ENCODE measurements at regions not wholly inside any gene's neighbourhood (a gene's known extent, or its start where the extent isn't known, plus 50 kb on each side); places are given as distances from the start of the nearest gene placed in this dataset.
"Not testable (repeated sequence)": the region's sequence is repeated elsewhere in the genome, so short reads cannot be mapped to it uniquely, and the experiment has no call there.

- H3K27ac Mint-ChIP-seq, result no peak overlapping the region
- peaks cover 5% of the 10 kb centered on the region for H3K27me3 Mint-ChIP-seq (ENCODE audit: insufficient read depth)
These were observed 296.4 kb downstream of the RPAP3 start for GRCh38 chr12:47409310-47409987.

GRCh38 chr12:47408171-47408871, 297.5 kb downstream of the RPAP3 start:
- Mint-ChIP-seq H3K9me3 (no peaks in the 10 kb centered on the region), H3K27ac (no peak overlapping the region), H3K36me3 (ENCODE audit: low read depth) (no peaks in the 10 kb centered on the region), H3K27me3 (ENCODE audit: insufficient read depth) (peaks cover 5% of the 10 kb centered on the region), H3K4me3 (no peak overlapping the region), H3K4me1 (ENCODE audit: low read depth) (peaks cover 18% of the 10 kb centered on the region; the same call in 1 of the 2 replicates)
- no peak for TF ChIP-seq CTCF (IDR thresholded peaks at IDR 0.05)
- DNase-seq, result no peak

More at GRCh38 chr12:47409310-47409987, 296.4 kb downstream of the RPAP3 start:
- Mint-ChIP-seq H3K4me3 (no peak overlapping the region), H3K4me1 (ENCODE audit: low read depth) (peaks cover 29% of the 10 kb centered on the region), H3K36me3 (ENCODE audit: low read depth) (no peaks in the 10 kb centered on the region), H3K9me3 (no peaks in the 10 kb centered on the region)
- TF ChIP-seq CTCF (IDR thresholded peaks at IDR 0.05), result no peak
- DNase-seq, result no peak

- H3K4me3 Mint-ChIP-seq, result no peak overlapping the region
- peaks cover 5% of the 10 kb centered on the region for H3K27me3 Mint-ChIP-seq (ENCODE audit: insufficient read depth)
- H3K4me1 Mint-ChIP-seq (ENCODE audit: low read depth), result peaks cover 20% of the 10 kb centered on the region
- no peaks in the 10 kb centered on the region for H3K36me3 Mint-ChIP-seq (ENCODE audit: low read depth)
- DNase-seq, result no peak
- no peak overlapping the region for H3K27ac Mint-ChIP-seq
- no peak for TF ChIP-seq CTCF (IDR thresholded peaks at IDR 0.05)
- no peaks in the 10 kb centered on the region for H3K9me3 Mint-ChIP-seq
These were observed 298.2 kb downstream of the RPAP3 start for GRCh38 chr12:47407463-47408129.

GRCh38 chr12:47403681-47404080, 302.1 kb downstream of the RPAP3 start:
- Mint-ChIP-seq H3K9me3 (peaks cover 4% of the 10 kb centered on the region; the same call in 1 of the 2 replicates), H3K4me3 (no peak overlapping the region), H3K4me1 (ENCODE audit: low read depth) (peaks cover 35% of the 10 kb centered on the region), H3K27me3 (ENCODE audit: insufficient read depth) (peaks cover 5% of the 10 kb centered on the region), H3K36me3 (ENCODE audit: low read depth) (peaks cover 13% of the 10 kb centered on the region), H3K27ac (no peak overlapping the region)
- no peak for TF ChIP-seq CTCF (IDR thresholded peaks at IDR 0.05)
- no peak for DNase-seq

GRCh38 chr12:47401196-47401595, 304.6 kb downstream of the RPAP3 start:
- not testable (repeated sequence) for H3K4me3 Mint-ChIP-seq; DNase-seq; H3K27me3 Mint-ChIP-seq (ENCODE audit: insufficient read depth); H3K9me3 Mint-ChIP-seq; H3K27ac Mint-ChIP-seq
- Mint-ChIP-seq H3K36me3 (ENCODE audit: low read depth) (peaks cover 19% of the 10 kb centered on the region), H3K4me1 (ENCODE audit: low read depth) (peaks cover 60% of the 10 kb centered on the region)

- Mint-ChIP-seq H3K9me3 (peaks cover 8% of the 10 kb centered on the region), H3K27me3 (ENCODE audit: insufficient read depth) (peaks cover 2% of the 10 kb centered on the region), H3K4me1 (ENCODE audit: low read depth) (peaks cover 69% of the 10 kb centered on the region), H3K27ac (peak overlapping the region; percentile 52), H3K4me3 (peak overlapping the region; percentile 22), H3K36me3 (ENCODE audit: low read depth) (peaks cover 19% of the 10 kb centered on the region)
- TF ChIP-seq CTCF (IDR thresholded peaks at IDR 0.05), result no peak
- DNase-seq, result peak; percentile 82
These were observed 305.6 kb downstream of the RPAP3 start for GRCh38 chr12:47400266-47400665.
